ENCODE measurements at regions not wholly inside any gene's neighbourhood (a gene's known extent, or its start where the extent isn't known, plus 50 kb on each side); places are given as distances from the start of the nearest gene placed in this dataset.

- DNase-seq (ENCODE audit: low read depth), result no peak
Observed at GRCh38 chr2:191559569-191559968, 118.4 kb upstream of the NABP1 start.

- DNase-seq (ENCODE audit: low read depth), result no peak
Observed at GRCh38 chr2:191560411-191560980, 117.4 kb upstream of the NABP1 start.

- no peak for DNase-seq (ENCODE audit: low read depth)
Observed at GRCh38 chr2:191565120-191565519, 112.8 kb upstream of the NABP1 start.

GRCh38 chr2:191565647-191566198 lies 112.2 kb upstream of the NABP1 start:
- DNase-seq (ENCODE audit: low read depth), result no peak

- DNase-seq (ENCODE audit: low read depth), result peak; percentile 52
Observed at GRCh38 chr2:191566344-191566743, 111.6 kb upstream of the NABP1 start.

- DNase-seq (ENCODE audit: low read depth), result no peak
Observed at GRCh38 chr2:191567206-191567605, 110.7 kb upstream of the NABP1 start.

GRCh38 chr2:191569025-191569424 lies 108.9 kb upstream of the NABP1 start:
- no peak for DNase-seq (ENCODE audit: low read depth)

GRCh38 chr2:191571163-191571769 lies 106.7 kb upstream of the NABP1 start:
- no peak for DNase-seq (ENCODE audit: low read depth)

- DNase-seq (ENCODE audit: low read depth), result no peak
Observed at GRCh38 chr2:191572319-191572718, 105.6 kb upstream of the NABP1 start.

GRCh38 chr2:191573216-191573615 lies 104.7 kb upstream of the NABP1 start:
- no peak for DNase-seq (ENCODE audit: low read depth)

GRCh38 chr2:191574232-191574631 lies 103.7 kb upstream of the NABP1 start:
- no peak for DNase-seq (ENCODE audit: low read depth)

GRCh38 chr2:191577605-191578004 lies 100.3 kb upstream of the NABP1 start:
- no peak for DNase-seq (ENCODE audit: low read depth)

- DNase-seq (ENCODE audit: low read depth), result no peak
Observed at GRCh38 chr2:191578031-191578430, 99.9 kb upstream of the NABP1 start.

- DNase-seq (ENCODE audit: low read depth), result no peak
Observed at GRCh38 chr2:191580581-191580980, 97.4 kb upstream of the NABP1 start.

GRCh38 chr2:191581003-191581402 lies 96.9 kb upstream of the NABP1 start:
- no peak for DNase-seq (ENCODE audit: low read depth)

GRCh38 chr2:191582355-191582754 lies 95.6 kb upstream of the NABP1 start:
- DNase-seq (ENCODE audit: low read depth), result no peak

- DNase-seq (ENCODE audit: low read depth), result no peak
Observed at GRCh38 chr2:191591025-191591424, 86.9 kb upstream of the NABP1 start.

- DNase-seq (ENCODE audit: low read depth), result no peak
Observed at GRCh38 chr2:191593622-191594385, 84.1 kb upstream of the NABP1 start.

- no peak for DNase-seq (ENCODE audit: low read depth)
Observed at GRCh38 chr2:191597186-191597751, 80.7 kb upstream of the NABP1 start.

GRCh38 chr2:191598296-191598695 lies 79.6 kb upstream of the NABP1 start:
- DNase-seq (ENCODE audit: low read depth), result no peak

- no peak for DNase-seq (ENCODE audit: low read depth)
Observed at GRCh38 chr2:191601060-191601459, 76.9 kb upstream of the NABP1 start.

- no peak for DNase-seq (ENCODE audit: low read depth)
Observed at GRCh38 chr2:191604154-191604553, 73.8 kb upstream of the NABP1 start.

GRCh38 chr2:191607096-191607495 lies 70.8 kb upstream of the NABP1 start:
- DNase-seq (ENCODE audit: low read depth), result no peak
